GM12891 (cell line): ENCODE measurements at regions not wholly inside any gene's neighbourhood (a gene's known extent, or its start where the extent isn't known, plus 50 kb on each side); places are given as distances from the start of the nearest gene placed in this dataset.

Experiments
- DNase-seq: peaks from one replicate; pipeline ENCODE4 v3.0.0; 2011; ENCODE audit warnings: low spot score; ENCODE audit not compliant: insufficient read length
- FAIRE-seq: peaks from 2 replicates; lab custom pipeline; 2011; peaks lifted over from hg19 to GRCh38; lab: Jason Lieb, UNC
- PAX5 ChIP-seq: IDR thresholded peaks from 2 replicates; pipeline ENCODE4 v1.6.1; 2011; ENCODE audit warnings: low read length, moderate library complexity, mild to moderate bottlenecking; ENCODE audit not compliant: insufficient read depth, severe bottlenecking
- POLR2A ChIP-seq: IDR thresholded peaks from 2 replicates; pipeline ENCODE4 v1.6.1; 2011; ENCODE audit warnings: low read depth, low read length, control low read depth
- POLR2AphosphoS5 ChIP-seq: IDR thresholded peaks from 2 replicates; pipeline ENCODE4 v1.6.1; 2011; ENCODE audit warnings: low read depth, low read length, control low read depth
- POU2F2 ChIP-seq: IDR thresholded peaks from 2 replicates; pipeline ENCODE4 v1.6.1; 2011; ENCODE audit warnings: low read depth, mild to moderate bottlenecking, control low read depth, low read length, moderate library complexity
- SPI1 ChIP-seq: IDR thresholded peaks from 2 replicates; pipeline ENCODE4 v1.6.1; 2011; ENCODE audit warnings: low read depth, low read length, control low read depth
- TAF1 ChIP-seq: IDR thresholded peaks from 2 replicates; pipeline ENCODE4 v1.6.1; 2011; ENCODE audit warnings: low read depth, low read length, control low read depth

DNA sequence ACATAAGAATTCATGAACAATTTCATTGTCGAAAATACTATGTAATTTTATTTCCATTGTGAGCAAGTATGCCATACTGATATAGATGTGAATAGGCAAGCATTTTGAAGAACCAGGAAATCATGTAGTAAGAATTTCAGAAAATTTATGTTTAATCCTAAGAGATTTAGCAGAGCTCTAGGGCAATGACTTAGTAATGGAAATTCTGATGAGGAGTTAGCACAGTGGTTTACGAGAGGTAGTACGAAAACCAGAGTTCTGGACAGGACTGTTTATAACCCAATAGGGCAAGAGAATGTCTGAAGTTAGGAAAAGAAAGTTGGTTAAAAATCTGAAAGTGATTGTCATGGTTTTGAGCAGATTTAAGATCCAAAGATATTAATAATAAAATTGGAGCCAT lies 439.6 kb upstream of the DEPDC1 start:
- FAIRE-seq (no peak), DNase-seq (no peak)
- TF ChIP-seq POLR2A (no peak), TAF1 (no peak), SPI1 (no peak), POU2F2 (no peak), PAX5 (no peak), POLR2AphosphoS5 (no peak)

DNA sequence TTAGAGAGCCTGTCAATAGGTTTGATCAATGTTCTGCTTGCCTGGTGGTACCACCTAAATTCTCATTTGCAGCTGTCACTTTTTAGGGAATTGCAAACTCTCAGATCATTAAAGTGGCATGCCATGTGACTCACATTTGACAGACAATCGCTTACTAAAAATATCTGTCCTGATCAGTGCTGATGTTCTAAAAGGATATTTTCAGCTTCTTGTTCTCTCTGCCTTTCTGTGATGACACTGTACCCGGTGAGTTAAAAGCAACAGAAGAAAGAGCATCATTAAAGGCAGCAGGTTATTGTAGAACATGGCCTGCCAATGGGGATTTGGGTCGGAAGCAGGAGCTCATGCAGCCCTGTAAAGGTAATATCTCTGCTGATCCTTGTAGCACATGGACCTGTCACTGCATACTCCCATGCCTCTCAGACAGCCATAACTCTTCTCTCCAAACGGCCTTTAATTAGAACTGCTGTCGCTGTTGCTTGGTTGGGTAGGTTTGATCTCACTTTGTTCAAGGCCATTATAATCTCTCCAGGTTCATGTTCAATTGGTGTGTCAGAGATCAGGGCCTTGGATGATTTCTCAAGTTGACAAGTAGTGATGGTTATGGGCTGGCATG lies 441.3 kb upstream of the DEPDC1 start:
- DNase-seq: no peak
- TF ChIP-seq POLR2A (no peak), TAF1 (no peak), PAX5 (no peak), SPI1 (no peak), POU2F2 (no peak), POLR2AphosphoS5 (no peak)
- FAIRE-seq: no peak

DNA sequence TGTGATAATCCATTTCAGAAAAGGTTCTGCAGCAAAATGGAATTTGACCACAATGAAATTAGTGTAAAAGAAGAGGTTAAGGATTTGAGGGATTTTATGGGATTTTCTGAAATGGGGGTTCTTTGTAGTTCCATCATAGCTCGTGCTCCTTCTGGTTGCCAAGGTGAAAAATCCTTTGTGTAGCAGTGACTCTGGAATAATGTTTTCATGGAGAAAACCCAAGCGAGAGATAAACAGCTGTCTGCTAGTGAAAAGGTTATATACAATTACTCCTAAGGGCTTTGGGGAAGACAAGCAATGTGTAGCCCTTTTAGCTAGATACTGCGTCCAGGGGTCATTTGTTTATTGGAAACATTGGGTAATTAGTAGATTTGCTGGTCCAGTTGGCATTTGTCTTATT lies 453.2 kb upstream of the DEPDC1 start:
- DNase-seq (no peak), FAIRE-seq (no peak)
- no peak for TF ChIP-seq POLR2AphosphoS5
- no peak for TF ChIP-seq SPI1
- TF ChIP-seq POU2F2: no peak
- TF ChIP-seq PAX5: no peak
- no peak for TF ChIP-seq TAF1
- no peak for TF ChIP-seq POLR2A

DNA sequence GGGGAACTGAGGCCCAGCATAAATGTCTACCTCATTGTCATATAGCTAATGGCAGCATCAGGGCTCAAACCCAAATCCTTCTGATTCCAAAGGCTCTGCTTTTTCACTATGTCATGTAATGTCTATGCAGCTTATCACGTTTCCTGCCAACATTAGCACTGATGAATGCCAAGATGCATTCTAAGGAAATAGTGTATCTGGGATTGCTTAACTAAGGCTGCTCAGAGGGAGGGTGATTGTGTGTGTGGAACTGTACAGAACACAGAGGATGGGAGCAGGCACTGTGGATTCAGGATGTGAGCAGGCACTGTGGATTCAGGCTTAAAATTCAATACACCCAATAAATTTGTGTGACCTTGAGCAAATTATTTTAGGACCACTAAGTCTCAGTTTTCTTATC lies 456.4 kb upstream of the DEPDC1 start:
- no peak for TF ChIP-seq POU2F2
- TF ChIP-seq POLR2A: no peak
- TF ChIP-seq PAX5: no peak
- TF ChIP-seq TAF1: no peak
- no peak for TF ChIP-seq SPI1
- TF ChIP-seq POLR2AphosphoS5: no peak
- no peak for FAIRE-seq
- DNase-seq: no peak

DNA sequence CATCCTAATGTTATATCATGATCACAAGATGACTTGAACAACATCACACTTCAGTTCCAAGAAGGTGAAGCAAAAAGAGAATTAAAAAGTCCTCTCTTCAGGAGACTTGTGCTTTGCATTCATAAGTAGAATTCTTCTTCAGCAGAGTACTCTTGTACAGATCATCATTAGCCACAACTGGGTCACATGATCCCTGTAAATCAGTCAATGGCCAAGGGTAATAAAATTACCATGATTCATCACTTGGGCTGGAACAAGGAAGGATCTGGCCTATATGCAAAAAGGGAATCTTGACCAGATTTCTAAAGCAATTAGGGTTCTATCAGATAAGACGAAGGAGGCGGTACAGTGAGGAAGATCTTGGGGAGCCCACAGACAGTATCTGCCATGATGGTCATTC lies 458.0 kb upstream of the DEPDC1 start:
- FAIRE-seq: no peak
- TF ChIP-seq POLR2AphosphoS5 (no peak), POU2F2 (no peak), PAX5 (no peak), POLR2A (no peak), SPI1 (no peak), TAF1 (no peak)
- no peak for DNase-seq

DNA sequence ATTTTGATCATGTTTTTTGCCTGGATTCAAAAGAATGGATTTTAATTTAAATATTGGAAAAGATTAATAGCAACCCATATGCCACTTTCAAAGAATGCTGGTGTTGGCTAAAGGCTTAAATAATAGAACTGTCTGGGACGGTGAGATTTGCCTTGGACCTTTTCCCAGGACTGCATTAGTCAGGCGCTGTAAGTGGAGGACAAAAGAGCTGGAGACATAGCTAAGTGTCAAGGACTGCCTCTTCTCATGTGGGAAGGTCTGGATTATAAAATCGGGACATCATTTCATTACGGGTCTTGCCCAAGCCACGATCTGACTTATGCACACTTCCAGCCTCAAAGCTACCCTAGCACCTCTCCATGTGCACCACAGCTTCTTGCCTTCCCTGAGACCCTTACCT lies 458.5 kb upstream of the DEPDC1 start:
- FAIRE-seq: no peak
- TF ChIP-seq POLR2A (no peak), TAF1 (no peak), SPI1 (no peak), POU2F2 (no peak), PAX5 (no peak), POLR2AphosphoS5 (no peak)
- DNase-seq: no peak

DNA sequence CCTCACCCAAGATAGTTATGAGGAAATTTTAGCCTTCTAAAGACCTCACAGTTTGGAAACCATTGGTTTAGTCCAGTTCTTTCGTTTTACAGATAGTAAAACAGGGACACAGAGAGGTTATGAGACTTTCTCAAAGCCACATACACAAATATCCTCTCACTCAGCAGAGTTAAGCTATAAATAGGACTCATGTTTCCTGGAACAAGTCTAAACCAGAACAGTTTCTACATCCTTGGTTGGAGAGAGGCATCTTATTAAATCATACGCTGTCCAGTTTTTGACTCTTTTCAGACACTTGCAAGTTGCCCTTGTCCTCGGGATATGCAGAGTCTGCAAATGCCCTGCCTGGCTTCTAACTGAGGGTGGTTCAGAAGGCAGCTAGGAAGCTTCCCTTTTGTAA lies 462.1 kb upstream of the DEPDC1 start:
- FAIRE-seq: no peak

DNA sequence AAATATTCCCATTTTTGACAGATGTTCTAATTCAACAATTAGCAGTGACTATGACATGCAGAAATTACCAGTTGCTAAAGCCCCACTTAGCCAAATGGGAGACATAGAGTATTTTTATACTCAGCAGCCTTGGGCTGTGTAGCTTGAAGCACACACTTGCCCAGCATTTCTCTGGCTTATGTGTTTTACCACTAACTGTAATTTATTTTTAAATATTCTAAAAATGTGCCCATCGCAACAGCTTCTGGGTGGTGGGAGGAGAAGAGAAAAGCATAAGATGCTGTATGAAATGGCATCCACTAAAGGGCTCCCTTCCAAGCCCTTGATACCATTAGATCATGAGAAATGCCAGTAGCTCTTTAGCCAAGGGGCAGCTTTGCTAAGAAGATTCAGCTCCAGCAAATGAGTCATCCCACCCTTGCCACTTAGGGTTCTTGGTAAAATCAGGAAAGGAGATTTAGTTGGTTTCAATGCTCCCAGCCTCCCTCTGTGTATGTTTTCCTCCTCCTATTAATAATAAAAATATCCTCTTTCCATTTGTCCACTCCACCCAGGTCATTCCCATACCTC lies 462.7 kb upstream of the DEPDC1 start:
- DNase-seq (no peak), FAIRE-seq (no peak)
- TF ChIP-seq TAF1: no peak
- TF ChIP-seq POLR2AphosphoS5: no peak
- no peak for TF ChIP-seq PAX5
- no peak for TF ChIP-seq POU2F2
- no peak for TF ChIP-seq POLR2A
- TF ChIP-seq SPI1: no peak

More for the DNA sequence above, 462.1 kb upstream of the DEPDC1 start:
- TF ChIP-seq POU2F2: no peak
- DNase-seq: no peak

DNA sequence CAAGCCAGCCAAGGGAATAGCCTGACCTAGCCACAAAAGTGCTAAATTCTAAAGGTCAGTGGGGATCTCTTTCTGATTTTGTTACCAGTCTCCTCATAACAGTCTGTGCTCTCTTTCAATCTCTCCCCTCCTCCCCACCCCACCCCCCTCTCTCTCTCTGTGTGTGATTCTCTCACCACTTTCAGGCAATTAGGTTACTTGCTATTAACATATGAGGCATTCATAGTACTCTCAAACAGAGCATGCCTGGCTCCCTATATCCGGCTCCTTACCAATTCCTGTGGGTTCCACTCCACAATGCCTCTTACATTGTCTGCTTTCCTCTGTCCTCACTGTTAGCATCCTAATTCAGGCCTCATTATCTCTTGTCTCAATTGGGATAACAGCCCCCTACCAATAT lies 464.3 kb upstream of the DEPDC1 start:
- FAIRE-seq (no peak), DNase-seq (no peak)
- TF ChIP-seq PAX5 (no peak), POU2F2 (no peak), TAF1 (no peak), POLR2AphosphoS5 (no peak)

DNA sequence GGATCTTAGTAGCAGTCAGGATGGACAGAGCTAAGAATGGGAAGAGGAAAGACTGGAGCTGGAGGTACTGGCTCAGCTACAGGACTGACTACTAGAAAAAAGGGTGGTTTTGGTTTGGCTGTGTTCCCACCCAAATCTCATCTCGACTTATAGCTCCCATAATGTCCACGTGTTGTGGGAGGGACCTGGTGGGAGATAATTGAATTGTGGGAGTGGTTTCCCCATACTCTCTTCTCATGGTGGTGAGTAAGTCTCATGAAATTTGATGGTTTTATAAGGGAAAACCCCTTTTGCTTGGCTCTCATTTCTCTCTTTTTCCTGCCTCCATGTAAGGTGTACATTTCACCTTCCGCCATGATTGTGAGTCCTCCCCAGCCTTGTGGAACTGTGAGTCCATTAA lies 466.5 kb upstream of the DEPDC1 start:
- FAIRE-seq: no peak
- no peak for DNase-seq
- TF ChIP-seq SPI1 (no peak), POLR2A (no peak), TAF1 (no peak), POLR2AphosphoS5 (no peak), POU2F2 (no peak), PAX5 (no peak)

DNA sequence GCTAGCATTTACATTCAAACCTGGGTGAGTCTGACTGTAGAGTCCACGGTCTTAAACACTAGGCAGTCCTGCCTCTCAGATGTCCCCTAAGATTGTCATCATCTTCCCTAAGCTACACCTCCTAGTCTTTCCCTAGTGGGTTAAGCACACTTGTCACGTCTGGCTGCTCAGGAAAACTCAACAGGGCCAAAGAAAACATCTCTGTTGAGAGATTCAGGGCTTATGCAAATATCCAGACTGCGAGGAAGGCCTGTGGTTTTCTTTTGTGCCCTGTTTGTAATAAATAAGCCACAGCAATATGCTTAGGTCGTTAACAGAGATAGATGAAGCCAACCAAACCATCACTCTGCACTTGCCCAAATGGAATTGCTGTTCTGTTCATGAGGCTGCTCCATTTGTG lies 472.6 kb upstream of the DEPDC1 start:
- DNase-seq: no peak
- TF ChIP-seq PAX5: no peak
- no peak for TF ChIP-seq SPI1
- TF ChIP-seq TAF1: no peak
- TF ChIP-seq POU2F2: no peak
- TF ChIP-seq POLR2A: no peak
- TF ChIP-seq POLR2AphosphoS5: no peak
- FAIRE-seq: no peak
